Activated CD8-positive, alpha-beta T cell treated with anti-CD3 and anti-CD28 coated beads for 36 hours (primary cell): ENCODE measurements at regions not wholly inside any gene's neighbourhood (a gene's known extent, or its start where the extent isn't known, plus 50 kb on each side); places are given as distances from the start of the nearest gene placed in this dataset.

Experiments
- ATAC-seq: fragments of 200-7000 bp; cut with Tn5 transposase; one replicate; pipeline ENCODE4 v1.10.0; 2021; ENCODE audit warnings: mild to moderate bottlenecking, moderate library complexity
- CTCF ChIA-PET: fragments of 350-600 bp; sonication (Branson Sonifier 250); formaldehyde crosslinking; loops from one replicate; lab custom pipeline; 2021; ENCODE audit warnings: antibody characterized with exemption; lab: Charles Lee
- POLR2A ChIA-PET: fragments of 350-600 bp; sonication (Branson Sonifier 250); formaldehyde crosslinking; loops from one replicate; lab custom pipeline; 2021; ENCODE audit warnings: antibody characterized with exemption; lab: Charles Lee
- DNase-seq: peaks from one replicate; pipeline ENCODE4 v3.0.0-alpha.2; 2020
- H3K27ac Mint-ChIP-seq: one replicate; pipeline ENCODE4 v1.8.0; 2021; ENCODE audit warnings: mild to moderate bottlenecking, mixed read lengths
- H3K27me3 Mint-ChIP-seq: one replicate; pipeline ENCODE4 v1.8.0; 2021; ENCODE audit warnings: mixed read lengths
- H3K36me3 Mint-ChIP-seq: one replicate; pipeline ENCODE4 v1.8.0; 2021; ENCODE audit warnings: low read depth, mixed read lengths
- H3K4me1 Mint-ChIP-seq: one replicate; pipeline ENCODE4 v1.8.0; 2021; ENCODE audit warnings: low read depth, mixed read lengths
- H3K4me3 Mint-ChIP-seq: one replicate; pipeline ENCODE4 v1.8.0; 2021; ENCODE audit warnings: mild to moderate bottlenecking, moderate library complexity, mixed read lengths
- H3K9me3 Mint-ChIP-seq: one replicate; pipeline ENCODE4 v1.8.0; 2021; ENCODE audit warnings: mixed read lengths
- intact Hi-C: fragments of 100-400 bp; cut with micrococcal nuclease; formaldehyde crosslinking; loops from one replicate; pipeline ENCODE4 v1.10.0; 2022
- TF ChIP-seq, protein P1 (sequence below): fragments of 200-600 bp; IDR thresholded peaks from one replicate; pipeline ENCODE4 v1.8.0; 2022; ENCODE audit warnings: antibody characterized with exemption, mild to moderate bottlenecking

DNA sequence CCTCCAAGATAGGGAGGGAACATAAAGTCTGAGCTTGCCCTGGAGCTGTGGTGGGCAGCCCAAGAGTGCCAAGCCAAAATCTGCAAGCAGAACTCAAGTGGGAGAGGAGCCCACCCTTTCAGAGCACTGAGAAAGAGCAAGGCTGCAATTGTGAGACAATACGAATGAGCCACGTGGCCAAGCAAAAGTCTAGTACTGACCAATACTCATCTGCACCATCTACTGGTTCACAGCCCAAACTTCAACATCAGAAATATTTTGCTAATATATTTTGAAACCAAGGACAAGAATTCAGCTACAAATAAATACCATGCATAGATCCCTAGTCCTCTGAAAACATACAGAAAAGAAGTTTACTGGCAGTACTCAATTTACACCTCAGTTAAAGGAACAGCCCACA is 696.2 kb upstream of the COX7C start:
- no peak overlapping the region for H3K4me3 Mint-ChIP-seq
- TF ChIP-seq, protein P1, sequence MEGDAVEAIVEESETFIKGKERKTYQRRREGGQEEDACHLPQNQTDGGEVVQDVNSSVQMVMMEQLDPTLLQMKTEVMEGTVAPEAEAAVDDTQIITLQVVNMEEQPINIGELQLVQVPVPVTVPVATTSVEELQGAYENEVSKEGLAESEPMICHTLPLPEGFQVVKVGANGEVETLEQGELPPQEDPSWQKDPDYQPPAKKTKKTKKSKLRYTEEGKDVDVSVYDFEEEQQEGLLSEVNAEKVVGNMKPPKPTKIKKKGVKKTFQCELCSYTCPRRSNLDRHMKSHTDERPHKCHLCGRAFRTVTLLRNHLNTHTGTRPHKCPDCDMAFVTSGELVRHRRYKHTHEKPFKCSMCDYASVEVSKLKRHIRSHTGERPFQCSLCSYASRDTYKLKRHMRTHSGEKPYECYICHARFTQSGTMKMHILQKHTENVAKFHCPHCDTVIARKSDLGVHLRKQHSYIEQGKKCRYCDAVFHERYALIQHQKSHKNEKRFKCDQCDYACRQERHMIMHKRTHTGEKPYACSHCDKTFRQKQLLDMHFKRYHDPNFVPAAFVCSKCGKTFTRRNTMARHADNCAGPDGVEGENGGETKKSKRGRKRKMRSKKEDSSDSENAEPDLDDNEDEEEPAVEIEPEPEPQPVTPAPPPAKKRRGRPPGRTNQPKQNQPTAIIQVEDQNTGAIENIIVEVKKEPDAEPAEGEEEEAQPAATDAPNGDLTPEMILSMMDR = no peak
- DNase-seq (no peak), ATAC-seq (no peak)
- no peak overlapping the region for H3K27ac Mint-ChIP-seq
- no peaks in the 10 kb centered on the region for H3K27me3 Mint-ChIP-seq
- POLR2A ChIA-PET = no interaction called here
- H3K9me3 Mint-ChIP-seq = peaks cover 6% of the 10 kb centered on the region
- no peaks in the 10 kb centered on the region for H3K4me1 Mint-ChIP-seq
- intact Hi-C loops = no loop called here
- CTCF ChIA-PET = no interaction called here
- H3K36me3 Mint-ChIP-seq = no peaks in the 10 kb centered on the region

DNA sequence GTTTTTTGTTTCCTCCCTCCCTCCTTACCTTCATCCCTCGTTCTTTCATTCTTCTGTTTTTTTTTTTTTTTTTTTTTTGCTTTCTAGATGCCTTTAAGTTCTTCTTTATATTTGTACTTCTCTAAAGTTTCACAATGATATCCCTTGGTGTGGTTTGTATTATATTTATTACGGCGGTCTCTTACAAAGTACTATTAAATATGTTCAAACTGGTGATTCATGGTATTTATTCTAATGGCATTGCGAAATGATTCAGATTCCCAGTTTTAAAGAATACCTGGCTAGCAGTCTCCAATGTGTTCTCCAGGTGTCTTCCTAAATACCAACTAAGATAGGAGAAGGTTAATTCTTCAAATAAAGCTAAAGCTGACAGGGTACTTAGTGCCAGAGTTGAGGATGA is 690.1 kb upstream of the COX7C start:
- no peaks in the 10 kb centered on the region for H3K4me1 Mint-ChIP-seq
- POLR2A ChIA-PET = no interaction called here

DNA sequence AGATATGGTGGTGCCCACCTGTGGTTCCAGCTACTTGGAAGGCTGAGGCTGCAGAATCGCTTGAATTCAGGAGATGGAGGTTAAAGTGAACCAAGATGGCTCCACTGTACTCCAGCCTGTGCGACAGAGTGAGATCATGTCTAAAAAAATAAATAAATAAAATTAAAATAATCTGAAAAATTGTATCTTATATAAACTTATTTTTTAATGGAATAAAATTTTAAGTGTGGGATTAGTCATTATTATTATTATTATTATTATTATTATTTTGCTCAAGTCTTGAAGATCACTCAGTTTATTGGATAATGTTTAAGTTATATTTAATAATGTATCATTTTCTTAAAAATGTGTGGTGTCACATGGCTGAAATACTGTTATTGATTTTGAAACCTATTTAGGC is 688.0 kb upstream of the COX7C start:
- H3K36me3 Mint-ChIP-seq = no peaks in the 10 kb centered on the region
- TF ChIP-seq, protein P1 = no peak
- intact Hi-C loops = no loop called here
- H3K27ac Mint-ChIP-seq = no peak overlapping the region
- ChIA-PET POLR2A (no interaction called here), CTCF (no interaction called here)
- H3K4me3 Mint-ChIP-seq = no peak overlapping the region
- no peaks in the 10 kb centered on the region for H3K27me3 Mint-ChIP-seq
- H3K4me1 Mint-ChIP-seq = no peaks in the 10 kb centered on the region
- DNase-seq (no peak), ATAC-seq (no peak)
- peaks cover 2% of the 10 kb centered on the region for H3K9me3 Mint-ChIP-seq

More for the DNA sequence above, 690.1 kb upstream of the COX7C start:
- no peaks in the 10 kb centered on the region for H3K27me3 Mint-ChIP-seq
- DNase-seq (no peak), ATAC-seq (no peak)
- CTCF ChIA-PET = no interaction called here
- intact Hi-C loops = no loop called here
- peaks cover 6% of the 10 kb centered on the region for H3K9me3 Mint-ChIP-seq
- H3K27ac Mint-ChIP-seq = no peak overlapping the region
- TF ChIP-seq, protein P1 = no peak
- no peak overlapping the region for H3K4me3 Mint-ChIP-seq
- H3K36me3 Mint-ChIP-seq = no peaks in the 10 kb centered on the region

DNA sequence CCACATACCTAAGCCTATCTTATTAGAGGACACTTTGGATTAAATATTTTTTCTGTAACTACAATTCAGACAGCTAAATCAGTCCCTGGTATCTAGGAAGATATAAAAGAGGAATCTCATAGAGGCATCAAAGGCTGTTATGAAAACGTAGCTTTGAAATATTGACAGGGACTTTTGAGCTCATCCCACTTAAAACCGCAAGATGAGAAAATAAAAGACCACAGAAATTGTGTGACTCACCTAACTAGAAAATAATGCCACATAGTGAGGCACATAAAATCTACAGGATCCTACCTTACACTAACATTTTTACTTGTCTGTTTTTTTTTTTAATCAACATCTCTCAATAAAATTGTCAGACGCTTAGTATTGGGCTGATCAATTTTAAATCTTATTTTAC is 686.5 kb upstream of the COX7C start:
- ChIA-PET POLR2A (no interaction called here), CTCF (no interaction called here)
- no peak overlapping the region for H3K4me3 Mint-ChIP-seq
- H3K9me3 Mint-ChIP-seq = peaks cover 2% of the 10 kb centered on the region
- no peak overlapping the region for H3K27ac Mint-ChIP-seq
- DNase-seq (no peak), ATAC-seq (no peak)
- no peaks in the 10 kb centered on the region for H3K36me3 Mint-ChIP-seq
- H3K27me3 Mint-ChIP-seq = no peaks in the 10 kb centered on the region
- TF ChIP-seq, protein P1 = no peak
- intact Hi-C loops = no loop called here
- no peaks in the 10 kb centered on the region for H3K4me1 Mint-ChIP-seq

DNA sequence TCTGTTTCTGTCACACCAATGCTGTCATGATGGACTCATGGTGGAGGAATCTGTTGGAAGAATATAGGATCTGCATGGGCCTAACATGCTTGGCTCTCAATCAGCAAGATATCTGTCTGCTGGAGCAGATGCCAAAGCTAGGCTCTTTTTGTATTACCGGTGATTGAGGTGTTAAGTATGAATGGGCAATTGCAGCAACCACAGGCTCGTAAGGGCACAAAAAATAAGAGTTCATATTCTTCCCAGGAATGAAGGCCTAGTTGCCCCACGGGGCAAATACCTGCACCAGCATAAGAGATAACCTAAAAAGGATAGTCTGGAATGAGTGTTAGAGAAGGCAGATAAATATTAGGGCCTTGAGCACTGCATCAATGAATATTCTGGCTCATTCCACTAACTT is 679.5 kb upstream of the COX7C start:
- intact Hi-C loops = no loop called here
- DNase-seq = no peak
- H3K27me3 Mint-ChIP-seq = no peaks in the 10 kb centered on the region

More for the DNA sequence above, 679.5 kb upstream of the COX7C start:
- Mint-ChIP-seq H3K9me3 (peaks cover 6% of the 10 kb centered on the region), H3K4me3 (no peak overlapping the region), H3K36me3 (no peaks in the 10 kb centered on the region), H3K4me1 (no peaks in the 10 kb centered on the region), H3K27ac (no peak overlapping the region)
- ATAC-seq = no peak
- ChIA-PET POLR2A (no interaction called here), CTCF (no interaction called here)
- TF ChIP-seq, protein P1 = no peak
